Gastrocnemius medialis (tissue), 4 donors: ENCODE measurements at regions not wholly inside any gene's neighbourhood (a gene's known extent, or its start where the extent isn't known, plus 50 kb on each side); places are given as distances from the start of the nearest gene placed in this dataset.

Experiments
- POLR2A ChIP-seq, 2 donors: fragments of 450-650 bp; IDR thresholded peaks; one replicate each; pipeline ENCODE4 v1.6.1; 2017; ENCODE audit warnings: antibody characterized with exemption in 2 of 2, mild to moderate bottlenecking in 2 of 2, moderate library complexity in 2 of 2
- TF ChIP-seq, protein P1 (sequence below), 5 experiments: fragments of 450-650 bp in 3 of 5; fragments of 200-600 bp in 2 of 5; sonication (generic) in 2 of 5; IDR thresholded peaks in 4 of 5; conservative IDR thresholded peaks in 1 of 5; 1 replicate in 4 of 5; 2 replicates in 1 of 5; pipeline ENCODE4 v1.5.1; 2016 to 2019; ENCODE audit warnings: antibody characterized with exemption in 5 of 5, mild to moderate bottlenecking in 3 of 5, moderate library complexity in 3 of 5

- TF ChIP-seq, protein P1, sequence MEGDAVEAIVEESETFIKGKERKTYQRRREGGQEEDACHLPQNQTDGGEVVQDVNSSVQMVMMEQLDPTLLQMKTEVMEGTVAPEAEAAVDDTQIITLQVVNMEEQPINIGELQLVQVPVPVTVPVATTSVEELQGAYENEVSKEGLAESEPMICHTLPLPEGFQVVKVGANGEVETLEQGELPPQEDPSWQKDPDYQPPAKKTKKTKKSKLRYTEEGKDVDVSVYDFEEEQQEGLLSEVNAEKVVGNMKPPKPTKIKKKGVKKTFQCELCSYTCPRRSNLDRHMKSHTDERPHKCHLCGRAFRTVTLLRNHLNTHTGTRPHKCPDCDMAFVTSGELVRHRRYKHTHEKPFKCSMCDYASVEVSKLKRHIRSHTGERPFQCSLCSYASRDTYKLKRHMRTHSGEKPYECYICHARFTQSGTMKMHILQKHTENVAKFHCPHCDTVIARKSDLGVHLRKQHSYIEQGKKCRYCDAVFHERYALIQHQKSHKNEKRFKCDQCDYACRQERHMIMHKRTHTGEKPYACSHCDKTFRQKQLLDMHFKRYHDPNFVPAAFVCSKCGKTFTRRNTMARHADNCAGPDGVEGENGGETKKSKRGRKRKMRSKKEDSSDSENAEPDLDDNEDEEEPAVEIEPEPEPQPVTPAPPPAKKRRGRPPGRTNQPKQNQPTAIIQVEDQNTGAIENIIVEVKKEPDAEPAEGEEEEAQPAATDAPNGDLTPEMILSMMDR (IDR thresholded peaks at IDR 0.05 in 4 of 5, conservative IDR thresholded peaks at IDR 0.05 in 1 of 5) = no peak
- no peak for TF ChIP-seq POLR2A (IDR thresholded peaks at IDR 0.05)
These were observed 137.1 kb downstream of the ARSF start for GRCh38 chrX:3178329-3178728.
